Activated CD4-positive, alpha-beta T cell treated with anti-CD3 and anti-CD28 coated beads for 24 hours (primary cell): ENCODE measurements at regions not wholly inside any gene's neighbourhood (a gene's known extent, or its start where the extent isn't known, plus 50 kb on each side); places are given as distances from the start of the nearest gene placed in this dataset.

Experiments used
- DNase-seq, 2 donors: peaks; one replicate each; pipeline ENCODE4 v3.0.0-alpha.2; 2020; ENCODE audit warnings: low read depth in 2 of 2

- no peak for DNase-seq
These were observed 492.4 kb downstream of the EFNB2 start for GRCh38 chr13:106042996-106043581.

GRCh38 chr13:106041445-106041844, 494.0 kb downstream of the EFNB2 start:
- no peak for DNase-seq

- no peak for DNase-seq
These were observed 496.7 kb downstream of the EFNB2 start for GRCh38 chr13:106038752-106039151.

GRCh38 chr13:106036870-106037269, 498.6 kb downstream of the EFNB2 start:
- DNase-seq = no peak

- DNase-seq = no peak
These were observed 501.3 kb downstream of the EFNB2 start for GRCh38 chr13:106034201-106034600.

- DNase-seq = no peak
These were observed 501.8 kb downstream of the EFNB2 start for GRCh38 chr13:106033659-106034058.

- no peak for DNase-seq
These were observed 503.0 kb downstream of the EFNB2 start for GRCh38 chr13:106032441-106032840.

GRCh38 chr13:106029676-106030290, 505.7 kb downstream of the EFNB2 start:
- DNase-seq = no peak

GRCh38 chr13:106028911-106029310, 506.6 kb downstream of the EFNB2 start:
- no peak for DNase-seq

- no peak for DNase-seq
These were observed 523.9 kb downstream of the EFNB2 start for GRCh38 chr13:106011600-106011999.

- no peak for DNase-seq
These were observed 524.6 kb downstream of the EFNB2 start for GRCh38 chr13:106010836-106011235.

- no peak for DNase-seq
These were observed 526.9 kb downstream of the EFNB2 start for GRCh38 chr13:106008540-106008939.

GRCh38 chr13:106007156-106007555, 528.3 kb downstream of the EFNB2 start:
- DNase-seq = no peak

- DNase-seq = no peak
These were observed 531.8 kb downstream of the EFNB2 start for GRCh38 chr13:106003651-106004050.

- no peak for DNase-seq
These were observed 534.0 kb downstream of the EFNB2 start for GRCh38 chr13:106001443-106001842.

GRCh38 chr13:105997581-105998550, 537.6 kb downstream of the EFNB2 start:
- DNase-seq = no peak

- DNase-seq = no peak
These were observed 539.0 kb downstream of the EFNB2 start for GRCh38 chr13:105996391-105997025.

- DNase-seq = no peak
These were observed 541.1 kb downstream of the EFNB2 start for GRCh38 chr13:105994340-105994739.

GRCh38 chr13:105991622-105992277, 543.7 kb downstream of the EFNB2 start:
- DNase-seq = no peak

- DNase-seq = no peak
These were observed 544.3 kb downstream of the EFNB2 start for GRCh38 chr13:105991131-105991530.

- DNase-seq = no peak
These were observed 545.1 kb downstream of the EFNB2 start for GRCh38 chr13:105990256-105990958.
